ENCODE measurements at regions not wholly inside any gene's neighbourhood (a gene's known extent, or its start where the extent isn't known, plus 50 kb on each side); places are given as distances from the start of the nearest gene placed in this dataset.

GRCh38 chr4:111681751-111682150 lies 463.5 kb upstream of the FAM241A start:
- no peak for DNase-seq
- Histone ChIP-seq H3K36me3 (no peaks in the 10 kb centered on the region), H3K4me3 (ENCODE audit: low read depth, low read length) (no peak overlapping the region), H3K27ac (no peak overlapping the region), H3K9me3 (ENCODE audit: severe bottlenecking) (no peaks in the 10 kb centered on the region), H3K27me3 (ENCODE audit: insufficient read depth, low read depth, severe bottlenecking) (peaks cover 24% of the 10 kb centered on the region)
- TF ChIP-seq CTCF (IDR thresholded peaks at IDR 0.05; ENCODE audit: low read depth, low read length), result no peak

GRCh38 chr4:111685205-111685604 lies 460.0 kb upstream of the FAM241A start:
- Histone ChIP-seq H3K27me3 (ENCODE audit: insufficient read depth, low read depth, severe bottlenecking) (peaks cover 9% of the 10 kb centered on the region), H3K36me3 (no peaks in the 10 kb centered on the region), H3K4me3 (ENCODE audit: low read depth, low read length) (no peak overlapping the region), H3K27ac (no peak overlapping the region), H3K9me3 (ENCODE audit: severe bottlenecking) (no peaks in the 10 kb centered on the region)
- DNase-seq, result no peak
- TF ChIP-seq CTCF (IDR thresholded peaks at IDR 0.05; ENCODE audit: low read depth, low read length), result no peak

- DNase-seq, result no peak
- H3K36me3 ChIP-seq, result no peaks in the 10 kb centered on the region
- H3K9me3 ChIP-seq (ENCODE audit: severe bottlenecking), result no peaks in the 10 kb centered on the region
- no peak for TF ChIP-seq CTCF (IDR thresholded peaks at IDR 0.05; ENCODE audit: low read depth, low read length)
- H3K27me3 ChIP-seq (ENCODE audit: insufficient read depth, low read depth, severe bottlenecking), result peaks cover 4% of the 10 kb centered on the region
- H3K4me3 ChIP-seq (ENCODE audit: low read depth, low read length), result no peak overlapping the region
- no peak overlapping the region for H3K27ac ChIP-seq
Observed at GRCh38 chr4:111689214-111689613, 456.0 kb upstream of the FAM241A start.

GRCh38 chr4:111689731-111690130 lies 455.5 kb upstream of the FAM241A start:
- Histone ChIP-seq H3K27ac (no peak overlapping the region), H3K27me3 (ENCODE audit: insufficient read depth, low read depth, severe bottlenecking) (no peaks in the 10 kb centered on the region), H3K9me3 (ENCODE audit: severe bottlenecking) (no peaks in the 10 kb centered on the region), H3K36me3 (no peaks in the 10 kb centered on the region), H3K4me3 (ENCODE audit: low read depth, low read length) (no peak overlapping the region)
- TF ChIP-seq CTCF (IDR thresholded peaks at IDR 0.05; ENCODE audit: low read depth, low read length), result no peak
- DNase-seq, result no peak

- H3K36me3 ChIP-seq, result no peaks in the 10 kb centered on the region
- H3K27me3 ChIP-seq (ENCODE audit: insufficient read depth, low read depth, severe bottlenecking), result no peaks in the 10 kb centered on the region
- H3K4me3 ChIP-seq (ENCODE audit: low read depth, low read length), result no peak overlapping the region
- TF ChIP-seq CTCF (IDR thresholded peaks at IDR 0.05; ENCODE audit: low read depth, low read length), result no peak
- DNase-seq, result no peak
- no peak overlapping the region for H3K27ac ChIP-seq
- H3K9me3 ChIP-seq (ENCODE audit: severe bottlenecking), result no peaks in the 10 kb centered on the region
Observed at GRCh38 chr4:111693758-111694157, 451.5 kb upstream of the FAM241A start.

- no peak overlapping the region for H3K27ac ChIP-seq
- H3K9me3 ChIP-seq (ENCODE audit: severe bottlenecking), result no peaks in the 10 kb centered on the region
- no peak for TF ChIP-seq CTCF (IDR thresholded peaks at IDR 0.05; ENCODE audit: low read depth, low read length)
- H3K4me3 ChIP-seq (ENCODE audit: low read depth, low read length), result no peak overlapping the region
- DNase-seq, result no peak
- H3K27me3 ChIP-seq (ENCODE audit: insufficient read depth, low read depth, severe bottlenecking), result no peaks in the 10 kb centered on the region
- H3K36me3 ChIP-seq, result no peaks in the 10 kb centered on the region
Observed at GRCh38 chr4:111695677-111696076, 449.6 kb upstream of the FAM241A start.

Data from WERI-Rb-1 (cell line).